HepG2 (cell line): ENCODE measurements at regions not wholly inside any gene's neighbourhood (a gene's known extent, or its start where the extent isn't known, plus 50 kb on each side); places are given as distances from the start of the nearest gene placed in this dataset.

Experiments
- ATAC-seq: fragments of 200-7000 bp; cut with Tn5 transposase; 3 replicates; pipeline ENCODE4 v1.9.1; 2020; ENCODE audit warnings: mild to moderate bottlenecking, moderate library complexity
- BruUV-seq: library from RNA; stranded (reverse); fragments of 400-500 nt; replicated peaks from 2 replicates; lab custom pipeline; 2021; lab: Mats Ljungman, UMichigan
- CTCF ChIA-PET: fragments of 300-600 bp; formaldehyde crosslinking; extraction: SDS; loops from one replicate; lab custom pipeline; 2021; ENCODE audit warnings: low total read pairs, inconsistent platforms, low intra/inter-chr PET ratio; lab: Yijun Ruan, JAX
- POLR2A ChIA-PET: fragments of 350-600 bp; sonication (Branson Sonifier 250); formaldehyde crosslinking; loops from one replicate; lab custom pipeline; 2020; ENCODE audit warnings: antibody characterized with exemption, inconsistent platforms; lab: Yijun Ruan, JAX
- DNase-seq: peaks from one replicate; pipeline ENCODE4 v3.0.0-alpha.2; 2015; ENCODE audit warnings: low spot score
- FAIRE-seq: peaks from 3 replicates; lab custom pipeline; 2011; peaks lifted over from hg19 to GRCh38; lab: Jason Lieb, UNC
- H2AFZ ChIP-seq: one replicate; pipeline ENCODE4 v1.6.1; 2011; ENCODE audit warnings: low read length, inconsistent platforms
- H3K27ac ChIP-seq: fragments of 300-600 bp; 3 replicates; pipeline ENCODE4 v1.8.0; 2011; ENCODE audit warnings: mixed run types, mild to moderate bottlenecking, mixed read lengths, low read length, inconsistent platforms; ENCODE audit not compliant: insufficient read depth; ENCODE audit errors: extremely low read length
- H3K27me3 ChIP-seq, 2 experiments: fragments of 200-600 bp in 1 of 2; 2 replicates in 1 of 2; 3 replicates in 1 of 2; pipeline versions ENCODE4 v1.6.0 to v1.8.0; 2011; ENCODE audit warnings: low read length in 2 of 2, mild to moderate bottlenecking in 2 of 2, moderate library complexity in 2 of 2, inconsistent platforms in 1 of 2; ENCODE audit not compliant: insufficient read depth in 2 of 2, control insufficient read depth in 1 of 2
- H3K36me3 ChIP-seq, 2 experiments: fragments of 200-600 bp in 1 of 2; replicated peaks in 1 of 2; 2 replicates in 1 of 2; 3 replicates in 1 of 2; pipeline versions ENCODE4 v1.5.1 to v1.8.0; 2011; ENCODE audit warnings: low read length in 2 of 2, inconsistent platforms in 1 of 2; ENCODE audit not compliant: insufficient read depth in 2 of 2, control insufficient read depth in 1 of 2
- H3K4me1 ChIP-seq: 2 replicates; pipeline ENCODE4 v1.5.1; 2012; ENCODE audit warnings: low read length, inconsistent platforms; ENCODE audit not compliant: insufficient read depth
- H3K4me2 ChIP-seq: 2 replicates; pipeline ENCODE4 v1.6.0; 2011; ENCODE audit warnings: low read depth, low read length, inconsistent platforms
- H3K4me3 ChIP-seq, 3 experiments: fragments of 200-600 bp in 1 of 3; sonication (generic), shearing (Covaris generic) in 1 of 3; replicated peaks in 1 of 3; 2 replicates each; pipeline ENCODE4 v1.5.1; 2011 to 2016; ENCODE audit warnings: low read length in 3 of 3, inconsistent platforms in 2 of 3, low read depth in 2 of 3, mild to moderate bottlenecking in 2 of 3, control low read depth in 1 of 3, mixed read lengths in 1 of 3; ENCODE audit not compliant: insufficient read depth in 1 of 3
- H3K79me2 ChIP-seq: one replicate; pipeline ENCODE4 v1.6.1; 2011; ENCODE audit warnings: low read length, inconsistent platforms; ENCODE audit not compliant: insufficient read depth
- H3K9ac ChIP-seq: 2 replicates; pipeline ENCODE4 v1.6.0; 2011; ENCODE audit warnings: mild to moderate bottlenecking, low read depth, low read length, inconsistent platforms; ENCODE audit not compliant: insufficient read depth
- H3K9me3 ChIP-seq: 2 replicates; pipeline ENCODE4 v1.5.1; 2012; ENCODE audit warnings: mild to moderate bottlenecking, low read length
- H4K20me1 ChIP-seq: 2 replicates; pipeline ENCODE4 v1.6.0; 2011; ENCODE audit warnings: inconsistent platforms, mild to moderate bottlenecking, low read length, moderate library complexity; ENCODE audit not compliant: insufficient read depth
- BCL6 ChIP-seq: IDR thresholded peaks from 2 replicates; pipeline ENCODE4 v1.6.1; 2016; ENCODE audit warnings: missing genetic modification reagents, missing compliant biosample characterization
- CBX5 ChIP-seq: sonication (generic); formaldehyde crosslinking; IDR thresholded peaks from 2 replicates; pipeline ENCODE4 v1.4.0; 2020; ENCODE audit warnings: missing genetic modification reagents, borderline replicate concordance
- CENPT ChIP-seq: sonication (generic); formaldehyde crosslinking; IDR thresholded peaks from 2 replicates; pipeline ENCODE4 v1.8.0; 2022; ENCODE audit warnings: low read depth, mild to moderate bottlenecking, moderate library complexity, missing genetic modification reagents
- DNMT1 ChIP-seq: sonication (generic); formaldehyde crosslinking; IDR thresholded peaks from 2 replicates; pipeline ENCODE4 v1.5.1; 2020; ENCODE audit warnings: mild to moderate bottlenecking, missing genetic modification reagents
- MIER3 ChIP-seq: IDR thresholded peaks from 2 replicates; pipeline ENCODE4 v1.6.1; 2016; ENCODE audit warnings: missing compliant biosample characterization, borderline replicate concordance
- NPAS2 ChIP-seq: sonication (generic); formaldehyde crosslinking; IDR thresholded peaks from 2 replicates; pipeline ENCODE4 v1.8.0; 2022; ENCODE audit warnings: mild to moderate bottlenecking, missing genetic modification reagents, borderline replicate concordance
- RBM39 ChIP-seq: fragments of 200-400 bp; formaldehyde crosslinking; IDR thresholded peaks from one replicate; pipeline ENCODE4 v1.6.1; 2018; ENCODE audit warnings: antibody characterized with exemption, mild to moderate bottlenecking, low read depth, low read length; ENCODE audit not compliant: poor library complexity, severe bottlenecking
- SP4 ChIP-seq: sonication (generic); formaldehyde crosslinking; IDR thresholded peaks from 2 replicates; pipeline ENCODE4 v1.8.1; 2023; ENCODE audit warnings: mild to moderate bottlenecking, missing genetic modification reagents
- YY1 ChIP-seq: IDR thresholded peaks from 2 replicates; pipeline ENCODE4 v1.6.1; 2011; ENCODE audit warnings: low read length, low read depth, moderate library complexity, mild to moderate bottlenecking; ENCODE audit not compliant: insufficient read depth, insufficient replicate concordance
- ZC3H13 ChIP-seq: sonication (generic); formaldehyde crosslinking; IDR thresholded peaks from 2 replicates; pipeline ENCODE4 v1.8.1; 2023; ENCODE audit warnings: mild to moderate bottlenecking, missing genetic modification reagents, moderate library complexity
- ZFP36L1 ChIP-seq: sonication (generic); formaldehyde crosslinking; IDR thresholded peaks from 2 replicates; pipeline ENCODE4 v1.8.0; 2022; ENCODE audit warnings: mild to moderate bottlenecking, missing genetic modification reagents, moderate library complexity
- ZNF160 ChIP-seq: sonication (generic); formaldehyde crosslinking; IDR thresholded peaks from 2 replicates; pipeline ENCODE4 v1.8.0; 2022; ENCODE audit warnings: mild to moderate bottlenecking, inconsistent platforms, missing genetic modification reagents
- ZNF3 ChIP-seq: IDR thresholded peaks from 2 replicates; pipeline ENCODE4 v1.7.0; 2017; ENCODE audit warnings: inconsistent platforms
- ZNF329 ChIP-seq: sonication (generic); formaldehyde crosslinking; IDR thresholded peaks from 2 replicates; pipeline ENCODE4 v1.9.0; 2021; ENCODE audit warnings: low read depth, mild to moderate bottlenecking, missing genetic modification reagents
- ZNF382 ChIP-seq: sonication (generic); formaldehyde crosslinking; IDR thresholded peaks from 2 replicates; pipeline ENCODE4 v1.5.0; 2020; ENCODE audit warnings: missing genetic modification reagents, mild to moderate bottlenecking, borderline replicate concordance
- ZNF543 ChIP-seq: sonication (generic); formaldehyde crosslinking; IDR thresholded peaks from 2 replicates; pipeline ENCODE4 v1.4.0; 2020; ENCODE audit warnings: mild to moderate bottlenecking, missing genetic modification reagents
- in situ Hi-C: cut with HindIII; loops from 2 replicates; pipeline ENCODE4 v1.10.0; 2017; ENCODE audit warnings: low pct_unique_long_range_greater_than_20kb; ENCODE audit not compliant: extremely low pct_ligation_motif_present
- intact Hi-C: fragments of 100-400 bp; cut with micrococcal nuclease; formaldehyde crosslinking; loops from one replicate; pipeline ENCODE4 v1.10.0; 2022; ENCODE audit not compliant: unreplicated experiment
- TF ChIP-seq, protein P1 (sequence below): sonication (generic); formaldehyde crosslinking; IDR thresholded peaks from 2 replicates; pipeline ENCODE4 v1.8.1; 2022; ENCODE audit warnings: mild to moderate bottlenecking, missing genetic modification reagents
- TF ChIP-seq, protein P2 (sequence below): sonication (generic); formaldehyde crosslinking; IDR thresholded peaks from 2 replicates; pipeline ENCODE4 v1.9.0; 2021; ENCODE audit warnings: missing genetic modification reagents, mild to moderate bottlenecking, borderline replicate concordance
- TF ChIP-seq, protein P3 (sequence below): sonication (generic); formaldehyde crosslinking; IDR thresholded peaks from 2 replicates; pipeline ENCODE4 v1.5.0; 2020; ENCODE audit warnings: missing genetic modification reagents
- TF ChIP-seq, protein P4 (sequence below): sonication (generic); IDR thresholded peaks from 2 replicates; pipeline ENCODE4 v1.6.1; 2016; ENCODE audit warnings: low read depth, borderline replicate concordance

DNA sequence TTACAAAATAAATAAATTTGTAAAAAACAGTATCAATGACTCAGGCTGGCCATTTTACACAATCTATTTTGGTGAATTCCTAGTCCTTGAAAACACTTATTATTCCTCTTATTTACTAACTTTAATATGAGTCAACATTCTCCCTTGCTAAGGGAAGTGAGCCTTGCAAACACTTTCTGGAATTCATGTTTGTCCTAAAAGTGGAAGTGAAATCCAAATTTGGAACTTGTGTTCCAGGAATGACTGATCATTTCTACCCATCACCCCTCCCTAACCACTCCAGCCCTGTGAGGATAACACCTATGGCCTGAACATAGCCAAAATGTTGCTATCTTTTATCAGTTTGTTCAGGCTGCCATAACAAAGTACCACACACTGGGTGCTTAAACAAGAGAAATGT is 83.1 kb downstream of the OR5AK2 start:
- H4K20me1 ChIP-seq: no peaks in the 10 kb centered on the region
- FAIRE-seq (no peak), ATAC-seq (no peak), DNase-seq (no peak)
- TF ChIP-seq RBM39 (no peak), YY1 (no peak), CENPT (CRISPR knock-in tag) (no peak), CBX5 (CRISPR knock-in tag) (no peak), ZNF160 (CRISPR knock-in tag) (no peak), ZNF382 (no peak), NPAS2 (CRISPR knock-in tag) (no peak), SP4 (CRISPR knock-in tag) (no peak), DNMT1 (CRISPR knock-in tag) (no peak), BCL6 (CRISPR knock-in tag) (no peak), MIER3 (CRISPR knock-in tag) (no peak), ZC3H13 (no peak), ZNF329 (CRISPR knock-in tag) (no peak), ZNF543 (CRISPR knock-in tag) (no peak), ZFP36L1 (CRISPR knock-in tag) (no peak), ZNF3 (CRISPR knock-in tag) (no peak)
- TF ChIP-seq, protein P1, sequence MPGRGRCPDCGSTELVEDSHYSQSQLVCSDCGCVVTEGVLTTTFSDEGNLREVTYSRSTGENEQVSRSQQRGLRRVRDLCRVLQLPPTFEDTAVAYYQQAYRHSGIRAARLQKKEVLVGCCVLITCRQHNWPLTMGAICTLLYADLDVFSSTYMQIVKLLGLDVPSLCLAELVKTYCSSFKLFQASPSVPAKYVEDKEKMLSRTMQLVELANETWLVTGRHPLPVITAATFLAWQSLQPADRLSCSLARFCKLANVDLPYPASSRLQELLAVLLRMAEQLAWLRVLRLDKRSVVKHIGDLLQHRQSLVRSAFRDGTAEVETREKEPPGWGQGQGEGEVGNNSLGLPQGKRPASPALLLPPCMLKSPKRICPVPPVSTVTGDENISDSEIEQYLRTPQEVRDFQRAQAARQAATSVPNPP (CRISPR knock-in tag): no peak
- TF ChIP-seq, protein P2, sequence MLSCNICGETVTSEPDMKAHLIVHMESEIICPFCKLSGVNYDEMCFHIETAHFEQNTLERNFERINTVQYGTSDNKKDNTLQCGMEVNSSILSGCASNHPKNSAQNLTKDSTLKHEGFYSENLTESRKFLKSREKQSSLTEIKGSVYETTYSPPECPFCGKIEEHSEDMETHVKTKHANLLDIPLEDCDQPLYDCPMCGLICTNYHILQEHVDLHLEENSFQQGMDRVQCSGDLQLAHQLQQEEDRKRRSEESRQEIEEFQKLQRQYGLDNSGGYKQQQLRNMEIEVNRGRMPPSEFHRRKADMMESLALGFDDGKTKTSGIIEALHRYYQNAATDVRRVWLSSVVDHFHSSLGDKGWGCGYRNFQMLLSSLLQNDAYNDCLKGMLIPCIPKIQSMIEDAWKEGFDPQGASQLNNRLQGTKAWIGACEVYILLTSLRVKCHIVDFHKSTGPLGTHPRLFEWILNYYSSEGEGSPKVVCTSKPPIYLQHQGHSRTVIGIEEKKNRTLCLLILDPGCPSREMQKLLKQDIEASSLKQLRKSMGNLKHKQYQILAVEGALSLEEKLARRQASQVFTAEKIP (CRISPR knock-in tag): no peak
- TF ChIP-seq, protein P3, sequence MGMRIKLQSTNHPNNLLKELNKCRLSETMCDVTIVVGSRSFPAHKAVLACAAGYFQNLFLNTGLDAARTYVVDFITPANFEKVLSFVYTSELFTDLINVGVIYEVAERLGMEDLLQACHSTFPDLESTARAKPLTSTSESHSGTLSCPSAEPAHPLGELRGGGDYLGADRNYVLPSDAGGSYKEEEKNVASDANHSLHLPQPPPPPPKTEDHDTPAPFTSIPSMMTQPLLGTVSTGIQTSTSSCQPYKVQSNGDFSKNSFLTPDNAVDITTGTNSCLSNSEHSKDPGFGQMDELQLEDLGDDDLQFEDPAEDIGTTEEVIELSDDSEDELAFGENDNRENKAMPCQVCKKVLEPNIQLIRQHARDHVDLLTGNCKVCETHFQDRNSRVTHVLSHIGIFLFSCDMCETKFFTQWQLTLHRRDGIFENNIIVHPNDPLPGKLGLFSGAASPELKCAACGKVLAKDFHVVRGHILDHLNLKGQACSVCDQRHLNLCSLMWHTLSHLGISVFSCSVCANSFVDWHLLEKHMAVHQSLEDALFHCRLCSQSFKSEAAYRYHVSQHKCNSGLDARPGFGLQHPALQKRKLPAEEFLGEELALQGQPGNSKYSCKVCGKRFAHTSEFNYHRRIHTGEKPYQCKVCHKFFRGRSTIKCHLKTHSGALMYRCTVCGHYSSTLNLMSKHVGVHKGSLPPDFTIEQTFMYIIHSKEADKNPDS (CRISPR knock-in tag): no peak
- TF ChIP-seq, protein P4, sequence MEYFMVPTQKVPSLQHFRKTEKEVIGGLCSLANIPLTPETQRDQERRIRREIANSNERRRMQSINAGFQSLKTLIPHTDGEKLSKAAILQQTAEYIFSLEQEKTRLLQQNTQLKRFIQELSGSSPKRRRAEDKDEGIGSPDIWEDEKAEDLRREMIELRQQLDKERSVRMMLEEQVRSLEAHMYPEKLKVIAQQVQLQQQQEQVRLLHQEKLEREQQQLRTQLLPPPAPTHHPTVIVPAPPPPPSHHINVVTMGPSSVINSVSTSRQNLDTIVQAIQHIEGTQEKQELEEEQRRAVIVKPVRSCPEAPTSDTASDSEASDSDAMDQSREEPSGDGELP: no peak
- no peaks in the 10 kb centered on the region for H3K9me3 ChIP-seq
- no peak overlapping the region for H3K27ac ChIP-seq
- no peaks in the 10 kb centered on the region for H3K27me3 ChIP-seq
- in situ Hi-C loops: no loop called here
- H3K9ac ChIP-seq: no peak overlapping the region
- intact Hi-C loops: no loop called here
- BruUV-seq: no TSS peak
- H3K4me2 ChIP-seq: no peak overlapping the region
- ChIA-PET POLR2A (no interaction called here), CTCF (no interaction called here)
- no peaks in the 10 kb centered on the region for H3K36me3 ChIP-seq
- no peak overlapping the region for H3K4me3 ChIP-seq
- H3K4me1 ChIP-seq: no peaks in the 10 kb centered on the region
- no peak overlapping the region for H2AFZ ChIP-seq
- H3K79me2 ChIP-seq: no peaks in the 10 kb centered on the region
